GM21619 (cell line): ENCODE measurements at regions not wholly inside any gene's neighbourhood (a gene's known extent, or its start where the extent isn't known, plus 50 kb on each side); places are given as distances from the start of the nearest gene placed in this dataset.
"Not testable (repeated sequence)": the region's sequence is repeated elsewhere in the genome, so short reads cannot be mapped to it uniquely, and the experiment has no call there.

Source experiments
- ATAC-seq: cut with Tn5 transposase; IDR thresholded peaks from one replicate; pipeline ENCODE4 v1.9.1; 2021; ENCODE audit not compliant: unreplicated experiment

- peak; percentile 54 for ATAC-seq
Observed at GRCh38 chr5:12095808-12096281, 191.6 kb upstream of the CTNND2 start.

- no peak for ATAC-seq
Observed at GRCh38 chr5:12093586-12093985, 189.3 kb upstream of the CTNND2 start.

- no peak for ATAC-seq
Observed at GRCh38 chr5:12080761-12081160, 176.5 kb upstream of the CTNND2 start.

GRCh38 chr5:12078286-12078685 lies 174.0 kb upstream of the CTNND2 start:
- ATAC-seq, result not testable (repeated sequence)

- ATAC-seq, result no peak
Observed at GRCh38 chr5:12073426-12073825, 169.2 kb upstream of the CTNND2 start.

GRCh38 chr5:12072441-12072840 lies 168.2 kb upstream of the CTNND2 start:
- no peak for ATAC-seq

- no peak for ATAC-seq
Observed at GRCh38 chr5:12071455-12071854, 167.2 kb upstream of the CTNND2 start.

- peak; percentile 48 for ATAC-seq
Observed at GRCh38 chr5:12023614-12024241, 119.5 kb upstream of the CTNND2 start.

- ATAC-seq, result no peak
Observed at GRCh38 chr5:12022444-12022843, 118.2 kb upstream of the CTNND2 start.

- no peak for ATAC-seq
Observed at GRCh38 chr5:12019306-12019705, 115.1 kb upstream of the CTNND2 start.

GRCh38 chr5:12017007-12017406 lies 112.8 kb upstream of the CTNND2 start:
- ATAC-seq, result no peak

GRCh38 chr5:12016159-12016746 lies 112.0 kb upstream of the CTNND2 start:
- ATAC-seq, result no peak

GRCh38 chr5:12013351-12013750 lies 109.1 kb upstream of the CTNND2 start:
- ATAC-seq, result no peak

- ATAC-seq, result no peak
Observed at GRCh38 chr5:12003680-12004079, 99.4 kb upstream of the CTNND2 start.

GRCh38 chr5:11998397-11998796 lies 94.2 kb upstream of the CTNND2 start:
- no peak for ATAC-seq

GRCh38 chr5:11997942-11998341 lies 93.7 kb upstream of the CTNND2 start:
- ATAC-seq, result no peak

GRCh38 chr5:11992518-11992917 lies 88.3 kb upstream of the CTNND2 start:
- ATAC-seq, result no peak

GRCh38 chr5:11985993-11986392 lies 81.7 kb upstream of the CTNND2 start:
- no peak for ATAC-seq

- ATAC-seq, result no peak
Observed at GRCh38 chr5:11984196-11984595, 80.0 kb upstream of the CTNND2 start.

- no peak for ATAC-seq
Observed at GRCh38 chr5:11981986-11982385, 77.7 kb upstream of the CTNND2 start.

- no peak for ATAC-seq
Observed at GRCh38 chr5:11977904-11978303, 73.7 kb upstream of the CTNND2 start.

- no peak for ATAC-seq
Observed at GRCh38 chr5:11973469-11973868, 69.2 kb upstream of the CTNND2 start.

- no peak for ATAC-seq
Observed at GRCh38 chr5:11963227-11963626, 59.0 kb upstream of the CTNND2 start.
